ENCODE measurements at regions not wholly inside any gene's neighbourhood (a gene's known extent, or its start where the extent isn't known, plus 50 kb on each side); places are given as distances from the start of the nearest gene placed in this dataset.
"Not testable (repeated sequence)": the region's sequence is repeated elsewhere in the genome, so short reads cannot be mapped to it uniquely, and the experiment has no call there.

DNA sequence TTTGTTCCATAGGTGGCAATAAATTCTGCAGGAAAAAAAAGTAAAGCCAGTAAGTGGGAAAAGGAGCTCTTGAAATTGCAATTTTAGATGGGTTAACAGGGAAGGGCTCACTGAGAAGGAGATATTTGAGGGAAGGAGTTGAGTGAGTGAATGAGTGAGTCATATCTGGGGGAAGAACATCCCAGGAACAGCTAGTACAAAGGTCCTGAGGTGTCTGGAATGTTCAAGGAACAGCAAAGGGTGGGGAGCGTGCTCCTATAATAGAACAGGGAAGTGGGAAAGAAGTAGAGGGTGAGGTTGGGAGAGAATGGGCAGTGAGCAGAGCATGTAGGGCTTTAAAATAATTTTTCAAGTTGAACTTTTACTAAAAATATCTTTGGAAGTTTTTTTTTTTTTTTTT, 68.0 kb upstream of the PSME4 start:
- no peak for DNase-seq (ENCODE audit: low read depth)

DNA sequence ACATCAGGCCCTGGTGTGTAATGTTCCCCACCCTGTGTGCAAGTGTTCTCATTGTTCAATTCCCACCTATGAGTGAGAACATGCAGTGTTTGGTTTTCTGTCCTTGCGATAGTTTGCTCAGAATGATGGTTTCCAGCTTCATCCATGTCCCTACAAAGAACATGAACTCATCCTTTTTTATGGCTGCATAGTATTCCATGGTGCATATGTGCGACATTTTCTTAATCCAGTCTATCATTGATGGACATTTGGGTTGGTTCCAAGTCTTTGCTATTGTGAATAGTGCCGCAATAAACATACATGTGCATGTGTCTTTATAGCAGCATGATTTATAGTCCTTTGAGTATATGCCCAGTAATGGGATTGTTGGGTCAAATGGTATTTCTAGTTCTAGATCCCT, 60.5 kb upstream of the PSME4 start:
- not testable (repeated sequence) for DNase-seq (ENCODE audit: low read depth)

DNA sequence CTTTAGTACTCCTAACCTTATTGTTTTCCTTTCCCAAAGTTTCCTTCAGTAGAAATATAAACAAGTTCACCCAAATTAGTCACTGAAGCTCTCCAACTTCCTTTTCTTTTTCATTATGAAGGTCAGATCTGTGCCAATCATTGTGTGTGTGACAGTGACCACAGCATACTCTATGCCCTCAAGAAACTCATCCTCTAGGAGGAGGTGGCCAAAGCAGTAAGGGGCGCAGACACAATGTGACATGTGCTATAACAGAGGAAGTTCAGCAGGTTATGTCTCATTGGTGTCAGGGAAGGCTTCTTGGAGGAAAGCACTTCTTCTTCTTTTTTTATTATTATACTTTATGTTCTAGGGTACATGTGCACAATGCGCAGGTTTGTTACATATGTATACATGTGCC, 60.0 kb upstream of the PSME4 start:
- no peak for DNase-seq (ENCODE audit: low read depth)

DNA sequence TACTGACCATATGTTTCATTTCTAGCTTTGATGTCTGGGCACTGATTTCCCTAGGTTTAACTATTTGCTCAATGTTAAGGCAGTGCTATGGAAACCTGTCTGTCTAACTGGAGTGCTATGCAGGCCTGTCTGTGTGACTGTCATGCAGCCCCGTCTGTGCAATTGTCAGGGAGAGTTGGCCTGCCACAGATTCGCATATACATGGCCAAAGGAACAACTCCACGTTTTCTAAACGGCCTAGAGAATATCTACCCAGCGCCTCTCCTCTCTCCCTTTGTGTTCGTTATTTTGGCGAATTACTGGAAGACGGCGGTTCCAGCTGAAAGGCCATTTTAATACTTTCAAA, 59.6 kb upstream of the PSME4 start:
- DNase-seq (ENCODE audit: low read depth) = no peak

DNA sequence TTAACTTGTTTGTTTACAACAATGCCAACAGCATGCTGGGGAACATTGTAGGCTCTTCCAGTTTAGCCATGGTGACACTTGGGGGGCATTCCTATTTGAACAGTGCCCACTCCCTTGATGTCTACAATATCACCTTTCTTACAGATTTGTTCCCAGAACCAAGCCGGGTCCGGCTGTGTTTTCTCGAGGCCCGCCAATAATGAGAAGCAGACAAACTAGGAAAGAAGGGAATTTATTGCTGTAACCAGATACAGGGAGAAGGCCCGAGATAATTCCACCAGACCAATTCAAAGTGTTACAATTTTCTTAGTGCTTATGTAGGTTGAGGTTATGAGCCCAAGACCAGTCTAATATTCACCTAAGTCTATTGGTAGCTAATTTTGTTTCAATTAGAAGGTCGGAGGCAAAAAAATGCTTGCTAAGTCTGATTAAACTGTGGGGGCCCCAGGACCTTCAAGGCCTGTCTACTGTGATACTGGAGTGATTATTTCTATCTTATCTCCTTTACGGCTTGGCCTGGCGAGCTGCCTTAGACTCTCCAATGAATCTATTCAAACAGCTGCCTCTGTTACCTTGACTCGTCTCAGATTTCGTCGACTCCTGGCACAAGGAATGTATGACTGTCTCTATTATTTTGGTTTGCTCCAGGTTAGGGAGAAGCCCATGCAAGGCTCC, 59.1 kb upstream of the PSME4 start:
- no peak for DNase-seq (ENCODE audit: low read depth)

DNA sequence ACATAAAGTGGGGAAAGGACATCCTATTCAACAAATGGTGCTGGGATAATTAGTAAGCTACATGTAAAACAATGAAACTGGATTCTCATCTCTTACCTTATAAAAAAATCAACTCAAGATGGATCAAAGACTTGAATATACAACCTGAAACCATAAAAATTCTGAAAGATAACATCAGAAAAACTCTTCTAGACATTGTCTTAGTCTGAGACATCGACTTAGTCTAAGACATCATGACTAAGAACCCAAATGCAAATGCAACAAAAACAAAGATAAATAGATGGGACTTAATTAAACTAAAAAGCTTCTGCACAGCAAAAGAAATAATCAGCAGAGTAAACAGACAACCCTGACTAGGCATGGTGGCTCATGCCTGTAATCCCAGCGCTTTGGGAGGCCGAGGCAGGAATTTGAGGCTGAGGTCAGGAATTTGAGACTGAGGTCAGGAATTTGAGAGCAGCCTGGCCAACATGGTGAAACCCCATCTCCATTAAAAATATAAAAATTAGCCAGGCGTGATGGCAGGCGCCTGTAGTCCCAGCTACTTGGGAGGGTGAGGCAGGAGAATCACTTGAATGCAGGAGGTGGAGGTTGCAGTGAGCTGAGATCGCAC, 54.8 kb upstream of the PSME4 start:
- not testable (repeated sequence) for DNase-seq (ENCODE audit: low read depth)

DNA sequence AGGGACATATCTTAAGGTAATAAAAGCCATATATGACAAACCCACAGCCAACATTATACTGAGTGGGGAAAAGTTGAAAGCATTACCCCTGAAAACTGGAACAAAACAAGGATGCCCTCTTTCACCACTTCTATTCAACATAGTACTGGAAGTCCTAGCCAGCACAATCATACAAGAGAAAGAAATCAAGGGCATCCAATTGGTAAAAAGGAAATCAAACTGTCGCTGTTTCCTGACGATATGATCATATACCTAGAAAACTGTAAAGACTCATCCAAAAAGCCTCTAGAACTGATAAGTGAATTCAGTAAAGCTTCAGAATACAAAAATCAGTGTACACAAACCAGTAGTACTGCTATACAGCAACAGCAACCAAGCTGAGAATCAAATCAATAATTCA, 53.8 kb upstream of the PSME4 start:
- no peak for DNase-seq (ENCODE audit: low read depth)

DNA sequence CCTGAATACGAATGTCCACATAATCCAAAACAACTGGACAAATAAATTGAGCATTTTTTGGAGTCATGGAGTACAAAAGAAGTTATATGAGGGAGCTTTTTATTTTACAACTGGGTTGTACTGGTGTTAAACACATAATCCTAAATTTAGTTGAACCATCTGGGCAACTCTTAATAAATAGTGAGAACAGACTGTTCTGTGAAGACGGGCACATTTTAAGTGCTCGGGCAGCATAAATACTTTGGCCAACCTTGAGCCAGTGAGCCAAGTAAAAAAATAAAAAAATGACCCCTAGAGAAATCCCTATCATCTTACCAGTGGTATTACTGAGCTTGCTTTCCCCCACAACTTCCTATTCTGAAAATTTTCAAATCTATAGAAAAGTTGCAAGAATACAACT, 50.9 kb upstream of the PSME4 start:
- DNase-seq (ENCODE audit: low read depth) = no peak

DNA sequence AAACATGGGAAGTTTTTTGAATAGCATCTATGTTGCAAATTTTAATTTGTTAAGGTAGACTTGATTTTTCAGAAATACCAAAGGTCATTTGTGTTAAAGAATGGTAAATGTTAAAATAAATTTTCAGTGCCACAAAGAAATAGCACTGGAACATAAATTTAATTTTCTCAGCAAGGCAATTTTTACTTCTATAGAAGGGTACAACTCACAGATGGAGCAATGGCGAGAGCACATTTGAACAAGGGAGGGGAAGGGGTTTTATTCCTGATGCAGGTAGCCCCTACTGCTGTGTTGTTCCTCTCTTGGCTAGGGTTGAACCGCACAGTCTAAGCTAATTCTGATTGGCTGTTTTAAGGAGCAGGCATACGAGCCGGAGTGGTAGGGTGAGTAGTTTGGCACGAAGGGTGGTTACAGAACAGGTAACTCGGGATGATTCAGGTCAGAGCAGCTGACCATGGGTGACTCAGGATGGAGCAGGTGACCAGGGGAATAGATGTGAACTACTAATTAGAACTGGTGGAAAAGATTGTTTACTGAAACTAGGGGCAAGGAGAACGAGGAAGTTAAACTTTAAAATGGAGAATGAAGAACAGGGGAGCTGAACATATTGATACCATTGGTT, 50.1 kb upstream of the PSME4 start:
- DNase-seq (ENCODE audit: low read depth) = no peak

All from stromal cell of bone marrow (primary cell).